Left lung (tissue), 4 donors: ENCODE measurements at regions not wholly inside any gene's neighbourhood (a gene's known extent, or its start where the extent isn't known, plus 50 kb on each side); places are given as distances from the start of the nearest gene placed in this dataset.

Experiments
- ATAC-seq: fragments of 200-7000 bp; cut with Tn5 transposase; one replicate; pipeline ENCODE4 v1.9.1; 2020; ENCODE audit warnings: moderate library complexity
- DNase-seq, 4 donors: peaks; one replicate each; pipeline ENCODE4 v3.0.0-alpha.2; 2013 to 2020
- H3K27ac ChIP-seq, 2 donors: fragments of 200-600 bp; sonication (generic) in 1 of 2; one replicate each; pipeline versions ENCODE4 v1.5.0 to v1.8.0; 2020 to 2021
- H3K27me3 ChIP-seq, 2 donors: fragments of 200-600 bp; sonication (generic) in 1 of 2; one replicate each; pipeline versions ENCODE4 v1.5.0 to v1.8.0; 2020 to 2021
- H3K36me3 ChIP-seq, 2 donors: fragments of 200-600 bp; sonication (generic) in 1 of 2; one replicate each; pipeline versions ENCODE4 v1.5.0 to v1.8.0; 2020 to 2021
- H3K4me1 ChIP-seq, 2 donors: fragments of 200-600 bp; one replicate each; pipeline ENCODE4 v1.8.0; 2021
- H3K4me3 ChIP-seq, 2 donors: fragments of 200-600 bp; sonication (generic) in 1 of 2; one replicate each; pipeline versions ENCODE4 v1.5.0 to v1.8.0; 2020 to 2021; ENCODE audit warnings: mild to moderate bottlenecking in 1 of 2
- H3K9me3 ChIP-seq, 2 donors: fragments of 200-600 bp; sonication (generic) in 1 of 2; one replicate each; pipeline versions ENCODE4 v1.5.0 to v1.8.0; 2020 to 2021
- CTCF ChIP-seq, 2 donors: fragments of 200-600 bp; sonication (generic) in 1 of 2; IDR thresholded peaks; one replicate each; pipeline versions ENCODE4 v1.5.0 to v1.8.0; 2021; ENCODE audit warnings: antibody characterized with exemption in 2 of 2
- intact Hi-C, 2 donors: fragments of 100-400 bp; cut with DNase I; formaldehyde crosslinking; loops; one replicate each; pipeline versions ENCODE4 v1.11.2 to v1.14.2; 2022
- donor health status: DM: no; HTN: yes; CAD: no.
- donor health status: DM: no; HTN: no; CAD: no.

GRCh38 chr7:130844811-130845580, 111.0 kb upstream of the KLF14 start:
- Histone ChIP-seq H3K27ac (no peak overlapping the region), H3K36me3 (no peaks in the 10 kb centered on the region), H3K4me3 (no peak overlapping the region), H3K9me3 (no peaks in the 10 kb centered on the region), H3K4me1 (peaks cover 0 to 3% of the 10 kb centered on the region in 2 donors), H3K27me3 (no peaks in the 10 kb centered on the region)
- no peak for TF ChIP-seq CTCF (IDR thresholded peaks at IDR 0.05)
- ATAC-seq (no peak), DNase-seq (no peak)
- intact Hi-C loops: no loop called here

GRCh38 chr7:130845581-130846085, 111.6 kb upstream of the KLF14 start:
- peak; percentile 32 for ATAC-seq

DNA sequence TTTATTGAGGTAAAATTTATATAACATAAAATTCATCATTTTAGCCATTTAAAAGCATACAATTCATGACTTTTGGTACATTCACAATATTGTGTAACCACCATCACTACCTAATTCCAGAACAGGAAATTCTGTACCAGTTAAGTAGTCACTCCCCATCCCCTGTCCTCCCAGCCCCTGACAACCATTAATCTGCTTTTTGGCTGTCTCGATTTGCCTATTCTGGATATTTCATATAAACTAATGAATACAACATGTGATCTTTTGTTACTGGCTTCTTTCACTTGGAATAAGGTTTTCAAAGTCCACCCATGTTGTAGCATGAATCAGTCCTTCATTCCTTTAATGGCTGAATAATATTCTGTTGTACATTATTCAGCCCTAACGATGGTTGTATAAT, 115.6 kb upstream of the KLF14 start:
- Histone ChIP-seq H3K36me3 (peaks cover 0 to 3% of the 10 kb centered on the region in 2 donors), H3K9me3 (no peaks in the 10 kb centered on the region), H3K4me3 (no peak overlapping the region), H3K4me1 (no peaks in the 10 kb centered on the region), H3K27ac (no peak overlapping the region), H3K27me3 (no peaks in the 10 kb centered on the region)
- ATAC-seq: no peak
- DNase-seq: no peak
- no peak for TF ChIP-seq CTCF (IDR thresholded peaks at IDR 0.05)
- intact Hi-C loops: no loop called here

More at GRCh38 chr7:130845581-130846085, 111.6 kb upstream of the KLF14 start:
- Histone ChIP-seq H3K27me3 (no peaks in the 10 kb centered on the region), H3K36me3 (no peaks in the 10 kb centered on the region), H3K4me1 (peaks cover 0 to 3% of the 10 kb centered on the region in 2 donors), H3K9me3 (no peaks in the 10 kb centered on the region), H3K4me3 (no peak overlapping the region), H3K27ac (no peak overlapping the region)
- intact Hi-C loops: no loop called here
- TF ChIP-seq CTCF (IDR thresholded peaks at IDR 0.05): no peak
- DNase-seq: no peak

GRCh38 chr7:130850956-130851355, 116.9 kb upstream of the KLF14 start:
- no peak overlapping the region for H3K27ac ChIP-seq
- ATAC-seq (no peak), DNase-seq (no peak)
- peaks cover 0 to 17% of the 10 kb centered on the region in 2 donors for H3K36me3 ChIP-seq
- H3K9me3 ChIP-seq: no peaks in the 10 kb centered on the region
- intact Hi-C loops: no loop called here
- H3K4me1 ChIP-seq: no peaks in the 10 kb centered on the region
- no peaks in the 10 kb centered on the region for H3K27me3 ChIP-seq
- no peak overlapping the region for H3K4me3 ChIP-seq
- no peak for TF ChIP-seq CTCF (IDR thresholded peaks at IDR 0.05)

DNA sequence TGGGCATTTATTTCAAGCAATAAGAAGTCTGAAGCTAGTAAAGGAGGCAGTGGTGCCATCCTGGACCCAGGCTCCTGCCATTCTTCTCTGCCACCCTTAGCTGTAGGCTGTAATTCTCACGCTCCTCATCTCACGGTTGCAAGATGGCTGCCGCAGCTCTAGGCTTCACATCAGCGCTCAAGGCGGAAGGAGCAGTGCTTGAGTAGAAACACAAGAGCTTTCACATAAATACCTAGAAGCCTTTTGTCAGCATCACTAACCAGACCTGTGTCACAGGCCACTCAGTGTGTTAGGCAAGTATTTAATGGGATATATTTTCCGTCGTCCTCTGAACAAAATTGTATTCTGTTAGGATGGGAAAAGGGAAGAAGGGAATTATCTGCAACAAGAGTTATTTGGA, 118.9 kb upstream of the KLF14 start:
- Histone ChIP-seq H3K4me1 (no peaks in the 10 kb centered on the region), H3K27ac (no peak overlapping the region), H3K4me3 (no peak overlapping the region), H3K27me3 (no peaks in the 10 kb centered on the region), H3K36me3 (peaks cover 0 to 35% of the 10 kb centered on the region in 2 donors), H3K9me3 (peaks cover 0 to 19% of the 10 kb centered on the region in 2 donors)
- ATAC-seq (no peak), DNase-seq (no peak)
- intact Hi-C loops: no loop called here
- TF ChIP-seq CTCF (IDR thresholded peaks at IDR 0.05): no peak
